DOHH2 (cell line): ENCODE measurements at regions not wholly inside any gene's neighbourhood (a gene's known extent, or its start where the extent isn't known, plus 50 kb on each side); places are given as distances from the start of the nearest gene placed in this dataset.

ENCODE experiments used
- H3F3A ChIP-seq: fragments of 200-600 bp; sonication (generic), shearing (Covaris generic); 2 replicates; pipeline ENCODE4 v1.6.0; 2016; ENCODE audit warnings: antibody characterized with exemption, mild to moderate bottlenecking; ENCODE audit not compliant: control insufficient read depth, insufficient read depth
- H3K27ac ChIP-seq: fragments of 200-600 bp; sonication (generic); 2 replicates; pipeline ENCODE4 v1.5.1; 2014; ENCODE audit warnings: low read depth, mild to moderate bottlenecking, low read length, moderate library complexity
- H3K27me3 ChIP-seq: fragments of 200-600 bp; sonication (generic); 2 replicates; pipeline ENCODE4 v1.6.1; 2014; ENCODE audit warnings: mild to moderate bottlenecking, low read length, mixed read lengths; ENCODE audit not compliant: control insufficient read depth
- H3K36me3 ChIP-seq: fragments of 200-600 bp; sonication (generic); 2 replicates; pipeline ENCODE4 v1.6.1; 2014; ENCODE audit warnings: mild to moderate bottlenecking, low read length, moderate library complexity, mixed read lengths; ENCODE audit not compliant: control insufficient read depth
- H3K4me1 ChIP-seq: fragments of 200-600 bp; sonication (generic); 2 replicates; pipeline ENCODE4 v1.6.1; 2014; ENCODE audit warnings: mild to moderate bottlenecking, low read length, mixed read lengths; ENCODE audit not compliant: control insufficient read depth
- H3K4me2 ChIP-seq: fragments of 200-600 bp; sonication (generic); 2 replicates; pipeline ENCODE4 v1.6.0; 2014; ENCODE audit warnings: mild to moderate bottlenecking, low read length, moderate library complexity
- H3K4me3 ChIP-seq: fragments of 200-600 bp; sonication (generic); 2 replicates; pipeline ENCODE4 v1.5.1; 2014; ENCODE audit warnings: mild to moderate bottlenecking, low read length, mixed read lengths
- H3K79me2 ChIP-seq: fragments of 200-600 bp; sonication (generic); 2 replicates; pipeline ENCODE4 v1.6.1; 2014; ENCODE audit warnings: mild to moderate bottlenecking, low read length, mixed read lengths; ENCODE audit not compliant: control insufficient read depth
- H3K9me2 ChIP-seq: fragments of 200-600 bp; sonication (generic); replicated peaks from 2 replicates; pipeline ENCODE4 v1.6.1; 2014; ENCODE audit warnings: mild to moderate bottlenecking, low read length, mixed read lengths; ENCODE audit not compliant: control insufficient read depth
- H3K9me3 ChIP-seq: fragments of 200-600 bp; sonication (generic); 2 replicates; pipeline ENCODE4 v1.6.1; 2014; ENCODE audit warnings: antibody characterized with exemption, low read length, mixed read lengths; ENCODE audit not compliant: control insufficient read depth, insufficient read depth
- H4K20me1 ChIP-seq: fragments of 200-600 bp; sonication (generic); 2 replicates; pipeline ENCODE4 v1.6.0; 2014; ENCODE audit warnings: low read depth, mild to moderate bottlenecking, antibody characterized with exemption, low read length, moderate library complexity; ENCODE audit not compliant: control insufficient read depth, insufficient read depth
- CTCF ChIP-seq: fragments of 200-600 bp; sonication (generic); IDR thresholded peaks from one replicate; pipeline ENCODE4 v1.5.1; 2014; ENCODE audit warnings: antibody characterized with exemption, mild to moderate bottlenecking, low read depth, low read length; ENCODE audit not compliant: poor library complexity, severe bottlenecking
- EZH2phosphoT487 ChIP-seq: fragments of 200-600 bp; sonication (generic); IDR thresholded peaks from 2 replicates; pipeline ENCODE4 v1.6.1; 2017; ENCODE audit warnings: borderline replicate concordance, mild to moderate bottlenecking, antibody characterized with exemption, low read length, moderate library complexity, mixed read lengths

- H3K4me2 ChIP-seq, result no peak overlapping the region
- H3K9me2 ChIP-seq, result no peaks in the 10 kb centered on the region
- no peak overlapping the region for H3K27ac ChIP-seq
- H3K9me3 ChIP-seq, result no peaks in the 10 kb centered on the region
- H3K4me3 ChIP-seq, result no peak overlapping the region
- TF ChIP-seq EZH2phosphoT487 (no peak), CTCF (no peak)
- H3K27me3 ChIP-seq, result no peaks in the 10 kb centered on the region
- no peaks in the 10 kb centered on the region for H3K4me1 ChIP-seq
- H4K20me1 ChIP-seq, result no peaks in the 10 kb centered on the region
- H3F3A ChIP-seq, result no peaks in the 10 kb centered on the region
- H3K36me3 ChIP-seq, result no peaks in the 10 kb centered on the region
- no peaks in the 10 kb centered on the region for H3K79me2 ChIP-seq
Observed at GRCh38 chr9:103709366-103709765, 384.7 kb upstream of the SMC2 start.

- H3K9me3 ChIP-seq, result no peaks in the 10 kb centered on the region
- H3K27me3 ChIP-seq, result no peaks in the 10 kb centered on the region
- H3F3A ChIP-seq, result no peaks in the 10 kb centered on the region
- H3K4me3 ChIP-seq, result no peak overlapping the region
- no peak overlapping the region for H3K27ac ChIP-seq
- no peaks in the 10 kb centered on the region for H4K20me1 ChIP-seq
- no peaks in the 10 kb centered on the region for H3K79me2 ChIP-seq
- H3K9me2 ChIP-seq, result no peaks in the 10 kb centered on the region
- TF ChIP-seq EZH2phosphoT487 (no peak), CTCF (no peak)
- H3K36me3 ChIP-seq, result no peaks in the 10 kb centered on the region
- H3K4me2 ChIP-seq, result no peak overlapping the region
- H3K4me1 ChIP-seq, result no peaks in the 10 kb centered on the region
Observed at GRCh38 chr9:103713631-103714030, 380.5 kb upstream of the SMC2 start.

- no peaks in the 10 kb centered on the region for H3F3A ChIP-seq
- no peak overlapping the region for H3K4me2 ChIP-seq
- TF ChIP-seq CTCF (no peak), EZH2phosphoT487 (no peak)
Observed at GRCh38 chr9:103714992-103715391, 379.1 kb upstream of the SMC2 start.

GRCh38 chr9:103721056-103721455, 373.1 kb upstream of the SMC2 start:
- Histone ChIP-seq H3F3A (no peaks in the 10 kb centered on the region), H3K36me3 (no peaks in the 10 kb centered on the region), H3K9me3 (no peaks in the 10 kb centered on the region), H3K9me2 (no peaks in the 10 kb centered on the region), H3K79me2 (no peaks in the 10 kb centered on the region), H3K4me3 (no peak overlapping the region), H3K27ac (no peak overlapping the region), H3K4me2 (no peak overlapping the region), H3K4me1 (no peaks in the 10 kb centered on the region), H4K20me1 (no peaks in the 10 kb centered on the region), H3K27me3 (no peaks in the 10 kb centered on the region)
- TF ChIP-seq EZH2phosphoT487, result no peak

More at GRCh38 chr9:103714992-103715391, 379.1 kb upstream of the SMC2 start:
- no peak overlapping the region for H3K4me3 ChIP-seq
- H4K20me1 ChIP-seq, result no peaks in the 10 kb centered on the region
- H3K9me2 ChIP-seq, result no peaks in the 10 kb centered on the region
- H3K79me2 ChIP-seq, result no peaks in the 10 kb centered on the region
- H3K4me1 ChIP-seq, result no peaks in the 10 kb centered on the region
- no peak overlapping the region for H3K27ac ChIP-seq
- H3K9me3 ChIP-seq, result no peaks in the 10 kb centered on the region
- no peaks in the 10 kb centered on the region for H3K36me3 ChIP-seq
- H3K27me3 ChIP-seq, result no peaks in the 10 kb centered on the region
